Prostate gland (tissue), 2 donors: ENCODE measurements at regions not wholly inside any gene's neighbourhood (a gene's known extent, or its start where the extent isn't known, plus 50 kb on each side); places are given as distances from the start of the nearest gene placed in this dataset.

Experiments used
- POLR2A ChIP-seq: fragments of 450-650 bp; IDR thresholded peaks from one replicate; pipeline ENCODE4 v1.6.1; 2016; ENCODE audit warnings: antibody characterized with exemption, mild to moderate bottlenecking
- POLR2AphosphoS5 ChIP-seq: sonication (generic); formaldehyde crosslinking; IDR thresholded peaks from one replicate; pipeline ENCODE4 v1.6.1; 2017; ENCODE audit warnings: antibody characterized with exemption
- TF ChIP-seq, protein P1 (sequence below), 4 experiments: fragments of 200-600 bp in 2 of 4; fragments of 450-650 bp in 2 of 4; sonication (generic) in 2 of 4; IDR thresholded peaks; 1 replicate in 3 of 4; 2 replicates in 1 of 4; pipeline ENCODE4 v1.5.1; 2016 to 2019; ENCODE audit warnings: antibody characterized with exemption in 4 of 4, mild to moderate bottlenecking in 2 of 4, moderate library complexity in 2 of 4

DNA sequence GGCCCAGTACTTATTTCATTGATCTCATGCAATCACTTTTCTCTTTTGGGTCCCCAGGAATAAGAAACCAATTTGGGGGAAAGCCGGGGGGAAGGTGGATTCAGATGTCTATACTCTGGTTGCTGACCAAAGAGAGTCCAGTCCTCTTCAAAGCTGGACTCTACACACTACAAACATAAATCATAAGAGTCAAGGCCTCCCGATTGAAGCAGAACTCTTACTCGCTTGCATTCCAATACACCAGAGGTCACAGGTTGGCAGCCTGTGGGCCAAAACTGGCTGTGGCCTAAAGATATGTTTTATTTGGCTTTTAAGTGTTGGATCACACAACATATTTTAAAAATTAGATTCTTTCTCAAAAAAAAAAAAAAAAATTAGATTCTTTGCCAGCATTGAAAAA lies 311.4 kb upstream of the MSX2 start:
- TF ChIP-seq, protein P1, sequence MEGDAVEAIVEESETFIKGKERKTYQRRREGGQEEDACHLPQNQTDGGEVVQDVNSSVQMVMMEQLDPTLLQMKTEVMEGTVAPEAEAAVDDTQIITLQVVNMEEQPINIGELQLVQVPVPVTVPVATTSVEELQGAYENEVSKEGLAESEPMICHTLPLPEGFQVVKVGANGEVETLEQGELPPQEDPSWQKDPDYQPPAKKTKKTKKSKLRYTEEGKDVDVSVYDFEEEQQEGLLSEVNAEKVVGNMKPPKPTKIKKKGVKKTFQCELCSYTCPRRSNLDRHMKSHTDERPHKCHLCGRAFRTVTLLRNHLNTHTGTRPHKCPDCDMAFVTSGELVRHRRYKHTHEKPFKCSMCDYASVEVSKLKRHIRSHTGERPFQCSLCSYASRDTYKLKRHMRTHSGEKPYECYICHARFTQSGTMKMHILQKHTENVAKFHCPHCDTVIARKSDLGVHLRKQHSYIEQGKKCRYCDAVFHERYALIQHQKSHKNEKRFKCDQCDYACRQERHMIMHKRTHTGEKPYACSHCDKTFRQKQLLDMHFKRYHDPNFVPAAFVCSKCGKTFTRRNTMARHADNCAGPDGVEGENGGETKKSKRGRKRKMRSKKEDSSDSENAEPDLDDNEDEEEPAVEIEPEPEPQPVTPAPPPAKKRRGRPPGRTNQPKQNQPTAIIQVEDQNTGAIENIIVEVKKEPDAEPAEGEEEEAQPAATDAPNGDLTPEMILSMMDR (IDR thresholded peaks at IDR 0.05) = no peak
- TF ChIP-seq POLR2AphosphoS5 (no peak), POLR2A (no peak)
